Keratinocyte (primary cell): ENCODE measurements at regions not wholly inside any gene's neighbourhood (a gene's known extent, or its start where the extent isn't known, plus 50 kb on each side); places are given as distances from the start of the nearest gene placed in this dataset.

Experiments
- DNase-seq: peaks from one replicate; pipeline ENCODE4 v3.0.0-alpha.2; 2011; ENCODE audit warnings: low read depth, missing footprints, low spot score
- FAIRE-seq: peaks from 2 replicates; lab custom pipeline; 2011; peaks lifted over from hg19 to GRCh38; lab: Jason Lieb, UNC
- H2AFZ ChIP-seq: 2 replicates; pipeline ENCODE4 v1.6.0; 2012; ENCODE audit warnings: low read length, control low read depth, inconsistent platforms; ENCODE audit not compliant: control insufficient read depth
- H3K27ac ChIP-seq: 2 replicates; pipeline ENCODE4 v1.5.1; 2011; ENCODE audit warnings: low read length; ENCODE audit not compliant: control insufficient read depth, insufficient read depth
- H3K27me3 ChIP-seq: 3 replicates; pipeline ENCODE4 v1.6.0; 2011; ENCODE audit warnings: low read length; ENCODE audit not compliant: control insufficient read depth, insufficient read depth; ENCODE audit errors: extremely low read depth
- H3K36me3 ChIP-seq, 2 experiments: 2 replicates in 1 of 2; 3 replicates in 1 of 2; pipeline ENCODE4 v1.5.1; 2011; ENCODE audit warnings: low read length in 2 of 2, mild to moderate bottlenecking in 1 of 2; ENCODE audit not compliant: control insufficient read depth in 2 of 2, insufficient read depth in 2 of 2; ENCODE audit errors: extremely low read depth in 1 of 2
- H3K4me1 ChIP-seq: 3 replicates; pipeline ENCODE4 v1.5.1; 2011; ENCODE audit warnings: low read length; ENCODE audit not compliant: control insufficient read depth, insufficient read depth; ENCODE audit errors: extremely low read depth
- H3K4me2 ChIP-seq: 3 replicates; pipeline ENCODE4 v1.6.0; 2011; ENCODE audit warnings: low read depth, low read length; ENCODE audit not compliant: control insufficient read depth, insufficient read depth; ENCODE audit errors: extremely low read depth
- H3K4me3 ChIP-seq, 3 experiments: fragments of 200-600 bp in 1 of 3; sonication (generic) in 1 of 3; 2 replicates in 2 of 3; 3 replicates in 1 of 3; pipeline ENCODE4 v1.5.1; 2011 to 2016; ENCODE audit warnings: low read length in 3 of 3, mild to moderate bottlenecking in 3 of 3, control low read depth in 2 of 3, inconsistent platforms in 1 of 3, low read depth in 1 of 3, mixed read lengths in 1 of 3, mixed run types in 1 of 3, moderate library complexity in 1 of 3; ENCODE audit not compliant: control insufficient read depth in 2 of 3, insufficient read depth in 2 of 3; ENCODE audit errors: extremely low read depth in 1 of 3
- H3K79me2 ChIP-seq: 2 replicates; pipeline ENCODE4 v1.6.0; 2012; ENCODE audit warnings: low read length; ENCODE audit not compliant: control insufficient read depth, insufficient read depth
- H3K9ac ChIP-seq: 3 replicates; pipeline ENCODE4 v1.6.0; 2011; ENCODE audit warnings: low read length; ENCODE audit not compliant: control insufficient read depth, insufficient read depth; ENCODE audit errors: extremely low read depth
- H3K9me1 ChIP-seq: 3 replicates; pipeline ENCODE4 v1.6.0; 2011; ENCODE audit warnings: low read length; ENCODE audit not compliant: control insufficient read depth, insufficient read depth; ENCODE audit errors: extremely low read depth
- H3K9me3 ChIP-seq: 2 replicates; pipeline ENCODE4 v1.5.1; 2012; ENCODE audit warnings: low read depth, low read length; ENCODE audit not compliant: control insufficient read depth
- H4K20me1 ChIP-seq: 3 replicates; pipeline ENCODE4 v1.6.0; 2011; ENCODE audit warnings: low read length; ENCODE audit not compliant: control insufficient read depth, insufficient read depth; ENCODE audit errors: extremely low read depth
- EZH2 ChIP-seq: IDR thresholded peaks from one replicate; pipeline ENCODE4 v1.6.1; 2012; ENCODE audit warnings: inconsistent platforms, mild to moderate bottlenecking, low read length, moderate library complexity
- dilution Hi-C: fragments of 300-500 bp; cut with MboI; formaldehyde crosslinking; loops from one replicate; pipeline ENCODE4 v1.7.0; 2020; ENCODE audit warnings: low sequenced_read_pairs; ENCODE audit not compliant: extremely low pct_ligation_motif_present
- TF ChIP-seq, protein P1 (sequence below), 3 experiments: IDR thresholded peaks in 1 of 3; conservative IDR thresholded peaks in 1 of 3; optimal IDR thresholded peaks in 1 of 3; 2 replicates in 2 of 3; 3 replicates in 1 of 3; pipeline versions ENCODE3 to v1.5.1; 2011; ENCODE audit warnings: low read length in 3 of 3, mild to moderate bottlenecking in 3 of 3, moderate library complexity in 2 of 3, control low read depth in 1 of 3, inconsistent platforms in 1 of 3; ENCODE audit not compliant: insufficient read depth in 2 of 3; ENCODE audit errors: extremely low read depth in 1 of 3

DNA sequence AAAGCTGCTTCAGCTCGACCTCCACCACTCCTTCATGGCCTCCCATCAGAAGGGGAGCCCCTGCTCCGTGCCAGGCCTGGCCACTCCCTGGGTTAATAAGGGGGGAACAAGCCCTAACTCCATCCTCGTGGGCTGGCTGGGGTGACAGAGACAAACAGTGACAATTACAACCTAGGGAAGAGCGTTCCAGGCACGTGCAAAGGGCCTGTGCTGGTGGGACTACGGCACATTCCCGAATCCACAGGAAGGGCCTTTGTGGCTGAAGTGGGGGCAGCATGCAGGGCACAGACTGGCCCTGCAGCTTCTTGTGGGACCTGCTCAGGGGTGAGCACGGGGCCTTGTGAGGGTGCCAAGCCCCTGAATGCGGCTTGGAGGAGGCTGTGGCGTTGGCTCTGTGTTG is 157.4 kb downstream of the C9orf50 start:
- dilution Hi-C loops: no loop called here

DNA sequence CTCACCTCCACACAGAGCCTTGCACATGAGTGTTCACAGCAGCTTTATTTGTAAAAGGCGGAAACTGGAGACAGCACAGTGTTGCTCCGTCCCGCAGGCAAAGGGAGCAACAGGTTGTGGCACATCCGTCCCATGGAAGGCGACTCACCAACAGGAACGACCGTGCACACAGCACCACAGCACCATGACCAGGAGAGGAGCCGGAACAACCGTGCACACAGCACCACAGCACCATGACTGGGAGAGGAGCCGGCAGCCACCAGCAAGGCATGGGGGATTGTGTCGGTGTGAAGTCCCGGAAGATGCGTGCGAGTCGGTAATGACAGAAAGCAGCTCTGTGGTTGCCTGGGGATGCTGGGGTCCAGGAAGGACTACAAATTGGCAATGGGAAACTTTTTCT is 158.5 kb downstream of the C9orf50 start:
- Histone ChIP-seq H3K9ac (no peak overlapping the region), H2AFZ (no peak overlapping the region), H3K36me3 (no peaks in the 10 kb centered on the region), H3K9me1 (no peaks in the 10 kb centered on the region), H3K4me3 (no peak overlapping the region), H3K4me2 (no peak overlapping the region), H3K27me3 (peaks cover 4% of the 10 kb centered on the region), H3K9me3 (no peaks in the 10 kb centered on the region), H3K27ac (no peak overlapping the region), H4K20me1 (no peaks in the 10 kb centered on the region), H3K4me1 (peaks cover 26% of the 10 kb centered on the region), H3K79me2 (no peaks in the 10 kb centered on the region)
- FAIRE-seq (no peak), DNase-seq (no peak)
- TF ChIP-seq, protein P1, sequence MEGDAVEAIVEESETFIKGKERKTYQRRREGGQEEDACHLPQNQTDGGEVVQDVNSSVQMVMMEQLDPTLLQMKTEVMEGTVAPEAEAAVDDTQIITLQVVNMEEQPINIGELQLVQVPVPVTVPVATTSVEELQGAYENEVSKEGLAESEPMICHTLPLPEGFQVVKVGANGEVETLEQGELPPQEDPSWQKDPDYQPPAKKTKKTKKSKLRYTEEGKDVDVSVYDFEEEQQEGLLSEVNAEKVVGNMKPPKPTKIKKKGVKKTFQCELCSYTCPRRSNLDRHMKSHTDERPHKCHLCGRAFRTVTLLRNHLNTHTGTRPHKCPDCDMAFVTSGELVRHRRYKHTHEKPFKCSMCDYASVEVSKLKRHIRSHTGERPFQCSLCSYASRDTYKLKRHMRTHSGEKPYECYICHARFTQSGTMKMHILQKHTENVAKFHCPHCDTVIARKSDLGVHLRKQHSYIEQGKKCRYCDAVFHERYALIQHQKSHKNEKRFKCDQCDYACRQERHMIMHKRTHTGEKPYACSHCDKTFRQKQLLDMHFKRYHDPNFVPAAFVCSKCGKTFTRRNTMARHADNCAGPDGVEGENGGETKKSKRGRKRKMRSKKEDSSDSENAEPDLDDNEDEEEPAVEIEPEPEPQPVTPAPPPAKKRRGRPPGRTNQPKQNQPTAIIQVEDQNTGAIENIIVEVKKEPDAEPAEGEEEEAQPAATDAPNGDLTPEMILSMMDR (optimal IDR thresholded peaks at IDR 0.05 in 1 of 3, IDR thresholded peaks at IDR 0.05 in 1 of 3, conservative IDR thresholded peaks at IDR 0.05 in 1 of 3; ENCODE audit: extremely low read depth in 1 of 3, insufficient read depth in 2 of 3, low read length in 3 of 3): no peak
- dilution Hi-C loops: no loop called here

More for the DNA sequence above, 157.4 kb downstream of the C9orf50 start:
- peaks cover 26% of the 10 kb centered on the region for H3K4me1 ChIP-seq
- H3K27ac ChIP-seq: no peak overlapping the region
- FAIRE-seq (no peak), DNase-seq (no peak)
- no peaks in the 10 kb centered on the region for H3K9me1 ChIP-seq
- no peaks in the 10 kb centered on the region for H3K36me3 ChIP-seq
- H2AFZ ChIP-seq: no peak overlapping the region
- H3K79me2 ChIP-seq: no peaks in the 10 kb centered on the region
- peaks cover 4% of the 10 kb centered on the region for H3K27me3 ChIP-seq
- no peak overlapping the region for H3K4me3 ChIP-seq
- no peak overlapping the region for H3K4me2 ChIP-seq
- TF ChIP-seq EZH2: no peak
- TF ChIP-seq, protein P1 (optimal IDR thresholded peaks at IDR 0.05 in 1 of 3, IDR thresholded peaks at IDR 0.05 in 1 of 3, conservative IDR thresholded peaks at IDR 0.05 in 1 of 3; ENCODE audit: extremely low read depth in 1 of 3, insufficient read depth in 2 of 3, low read length in 3 of 3): no peak
- no peak overlapping the region for H3K9ac ChIP-seq
- H3K9me3 ChIP-seq: no peaks in the 10 kb centered on the region
- no peaks in the 10 kb centered on the region for H4K20me1 ChIP-seq
